ENCODE measurements at regions not wholly inside any gene's neighbourhood (a gene's known extent, or its start where the extent isn't known, plus 50 kb on each side); places are given as distances from the start of the nearest gene placed in this dataset.
"Not testable (repeated sequence)": the region's sequence is repeated elsewhere in the genome, so short reads cannot be mapped to it uniquely, and the experiment has no call there.

DNA sequence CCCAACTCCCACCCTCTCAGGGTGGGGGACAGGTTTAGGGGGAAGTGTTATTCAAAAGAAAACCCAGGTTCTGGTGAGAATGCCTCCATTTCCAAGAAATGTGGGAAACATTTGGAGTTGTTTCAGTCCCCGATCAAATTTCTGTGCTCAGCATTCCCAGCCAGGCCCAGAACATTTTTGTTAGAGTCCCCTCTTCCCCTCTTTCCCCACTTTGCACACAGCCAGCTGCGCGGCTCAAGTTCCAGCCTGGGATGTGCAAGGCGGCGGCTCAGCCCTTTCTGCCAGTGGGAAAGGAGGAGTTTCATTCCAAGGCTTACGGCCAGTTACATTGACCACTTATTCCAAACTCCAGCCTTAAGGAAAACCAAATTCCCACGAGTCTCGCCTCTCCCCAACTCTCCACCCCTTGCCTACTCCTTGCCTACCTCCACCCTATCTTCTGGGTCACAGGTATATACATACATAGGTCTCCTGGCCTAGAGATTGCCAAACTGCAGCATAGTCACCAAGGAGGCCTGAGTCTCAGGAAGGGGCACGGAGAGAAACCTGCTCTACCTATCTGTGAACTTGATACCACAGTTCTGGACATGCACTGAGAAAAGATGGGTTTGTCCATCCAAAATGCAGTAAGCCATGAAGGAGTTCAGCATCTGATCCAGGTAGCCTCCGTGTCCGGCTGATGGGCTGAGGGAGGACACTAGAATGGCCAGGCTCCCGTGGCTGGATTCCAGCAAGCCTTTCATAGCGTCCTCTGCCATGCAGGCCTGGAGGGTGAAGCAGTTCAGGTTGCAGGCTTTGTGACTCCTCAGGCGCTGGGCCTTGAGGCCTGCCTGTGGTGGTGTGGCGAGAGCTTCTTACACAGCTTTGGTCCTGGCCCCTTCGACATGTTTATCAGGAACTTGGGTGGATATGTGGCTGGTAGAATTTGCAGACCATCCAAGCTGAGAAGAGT is 154.5 kb downstream of the ZFP36L2 start:
- no peaks in the 10 kb centered on the region for H3K36me3 ChIP-seq (ENCODE audit: control insufficient read depth, insufficient read depth, low read length)
- H3K9me3 ChIP-seq (ENCODE audit: control insufficient read depth, low read depth, low read length): no peaks in the 10 kb centered on the region
- WGBS (ENCODE audit: insufficient coverage, low lambda C conversion rate): no CpG with 5 or more reads among the region's 16 CpGs
- H3K4me3 ChIP-seq (ENCODE audit: low read length): no peak overlapping the region
- H3K27ac ChIP-seq (ENCODE audit: low read length): peak overlapping the region; percentile 57
- no peak for DNase-seq
- no peaks in the 10 kb centered on the region for H3K27me3 ChIP-seq (ENCODE audit: control insufficient read depth, insufficient read depth, low read length)
- peaks cover 45% of the 10 kb centered on the region for H3K4me1 ChIP-seq (ENCODE audit: control insufficient read depth, insufficient read depth, low read length)

DNA sequence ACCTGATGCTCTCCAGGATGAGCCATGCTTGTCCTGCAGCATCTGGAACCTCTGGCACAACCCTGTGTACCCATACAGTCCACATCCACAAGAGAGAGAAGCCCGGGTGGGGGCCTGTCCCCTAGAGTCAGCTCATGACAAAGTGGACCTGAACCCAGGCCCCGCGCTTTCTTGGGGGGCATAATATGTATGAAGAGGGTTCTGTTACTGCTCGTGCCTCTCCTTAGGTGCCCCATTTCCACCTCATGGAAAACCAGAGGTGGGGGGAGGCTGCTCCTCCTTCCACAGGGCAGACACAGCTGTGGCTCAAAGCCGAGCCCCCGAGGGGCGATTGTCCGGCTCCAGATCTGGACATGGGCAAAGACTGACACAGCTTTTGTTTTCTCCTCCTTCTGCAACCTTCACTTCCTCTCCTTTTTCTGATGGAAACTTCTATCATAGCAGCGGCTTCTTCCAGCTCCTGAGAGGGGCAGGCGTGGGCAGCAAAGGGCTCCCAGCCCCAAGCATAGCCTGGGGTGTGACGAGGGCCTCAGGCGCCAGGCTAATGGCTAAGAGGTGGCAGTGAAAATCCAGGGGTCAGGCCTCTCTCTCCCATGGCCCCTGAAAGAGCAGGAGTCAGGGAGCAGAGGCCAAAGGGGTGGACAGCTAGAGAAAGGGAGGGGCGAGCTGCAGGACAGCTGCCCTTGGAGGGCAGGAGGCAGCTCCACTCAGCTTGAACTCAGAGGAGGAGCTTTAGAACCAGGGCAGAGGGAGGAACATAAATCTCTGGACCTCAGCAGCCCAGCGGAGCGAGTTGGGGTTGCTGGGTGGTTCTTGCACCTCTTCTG is 155.5 kb downstream of the ZFP36L2 start:
- peaks cover 42% of the 10 kb centered on the region for H3K4me1 ChIP-seq (ENCODE audit: control insufficient read depth, insufficient read depth, low read length)
- H3K36me3 ChIP-seq (ENCODE audit: control insufficient read depth, insufficient read depth, low read length): no peaks in the 10 kb centered on the region
- no peak for DNase-seq
- no peaks in the 10 kb centered on the region for H3K9me3 ChIP-seq (ENCODE audit: control insufficient read depth, low read depth, low read length)
- H3K27me3 ChIP-seq (ENCODE audit: control insufficient read depth, insufficient read depth, low read length): no peaks in the 10 kb centered on the region
- peak overlapping the region; percentile 57 for H3K27ac ChIP-seq (ENCODE audit: low read length)
- WGBS (ENCODE audit: insufficient coverage, low lambda C conversion rate): no CpG with 5 or more reads among the region's 15 CpGs
- H3K4me3 ChIP-seq (ENCODE audit: low read length): no peak overlapping the region

DNA sequence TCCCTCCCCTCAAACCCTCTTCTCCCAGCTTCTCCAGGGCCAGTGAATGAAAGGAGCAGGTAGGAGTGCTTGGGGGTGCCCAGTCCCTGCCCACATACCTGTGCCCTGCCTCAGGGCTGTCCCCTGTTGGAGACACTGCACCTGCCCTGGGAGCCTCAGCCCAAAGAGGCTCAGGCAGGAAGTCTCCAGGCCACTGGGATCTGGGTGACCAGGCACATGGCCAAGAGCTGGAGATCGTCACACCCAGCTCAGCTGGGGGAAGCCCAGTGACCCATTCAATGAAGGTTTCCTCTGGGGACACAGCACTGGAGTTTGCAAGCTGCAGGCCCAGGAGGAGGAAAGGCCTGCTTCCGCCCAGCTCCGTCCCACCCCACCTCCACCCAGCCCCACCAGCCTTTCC is 156.4 kb downstream of the ZFP36L2 start:
- H3K9me3 ChIP-seq (ENCODE audit: control insufficient read depth, low read depth, low read length): no peaks in the 10 kb centered on the region
- DNase-seq: no peak
- no peaks in the 10 kb centered on the region for H3K36me3 ChIP-seq (ENCODE audit: control insufficient read depth, insufficient read depth, low read length)
- H3K27me3 ChIP-seq (ENCODE audit: control insufficient read depth, insufficient read depth, low read length): no peaks in the 10 kb centered on the region
- H3K4me3 ChIP-seq (ENCODE audit: low read length): no peak overlapping the region
- H3K27ac ChIP-seq (ENCODE audit: low read length): no peak overlapping the region
- no CpG with 5 or more reads among the region's 3 CpGs for WGBS (ENCODE audit: insufficient coverage, low lambda C conversion rate)
- peaks cover 35% of the 10 kb centered on the region for H3K4me1 ChIP-seq (ENCODE audit: control insufficient read depth, insufficient read depth, low read length)

DNA sequence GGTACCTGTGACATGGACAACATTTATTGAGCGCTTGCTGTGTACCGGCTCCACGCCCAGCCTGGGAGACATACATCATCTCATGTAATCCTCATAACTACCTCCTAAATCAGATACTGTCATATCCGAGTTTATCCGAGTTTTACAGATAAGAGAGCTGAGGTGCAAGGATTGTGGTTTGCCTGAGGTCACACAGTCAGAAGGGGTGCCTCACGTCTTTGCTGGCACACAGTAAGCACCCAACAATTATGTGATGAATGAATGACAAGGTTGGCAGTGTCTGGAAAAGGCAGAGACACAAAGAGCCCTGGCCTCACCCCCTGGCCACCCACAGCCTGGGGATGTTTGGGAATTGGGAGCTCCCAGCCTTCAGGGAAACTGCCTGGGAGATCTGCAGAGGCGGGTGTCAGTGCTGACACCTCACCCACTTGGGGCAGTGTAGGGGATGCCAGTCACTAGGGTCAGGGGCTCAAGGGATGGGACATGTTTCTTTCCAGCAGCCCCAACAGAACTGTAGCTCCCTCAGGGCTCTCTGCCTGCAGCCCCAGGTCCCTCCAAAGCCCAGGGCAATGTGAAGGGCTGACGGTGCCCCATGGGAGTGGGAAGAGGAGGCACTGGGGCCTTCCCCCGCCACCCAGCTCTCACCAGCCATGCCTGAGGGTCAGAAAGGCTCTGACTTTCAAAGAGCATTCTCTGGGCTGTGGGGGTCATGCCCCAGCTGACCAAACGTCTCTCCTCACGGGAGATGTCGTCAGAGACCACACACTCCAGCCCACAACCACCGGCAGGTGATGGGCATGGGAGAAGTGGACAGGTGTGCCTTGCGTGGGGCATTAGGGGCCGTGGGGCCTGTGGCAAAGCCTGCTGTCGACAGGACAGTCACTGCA is 157.5 kb downstream of the ZFP36L2 start:
- no peak overlapping the region for H3K4me3 ChIP-seq (ENCODE audit: low read length)
- no peaks in the 10 kb centered on the region for H3K36me3 ChIP-seq (ENCODE audit: control insufficient read depth, insufficient read depth, low read length)
- peaks cover 23% of the 10 kb centered on the region for H3K4me1 ChIP-seq (ENCODE audit: control insufficient read depth, insufficient read depth, low read length)
- WGBS (ENCODE audit: insufficient coverage, low lambda C conversion rate): no CpG with 5 or more reads among the region's 16 CpGs
- peaks cover 2% of the 10 kb centered on the region for H3K9me3 ChIP-seq (ENCODE audit: control insufficient read depth, low read depth, low read length)
- no peaks in the 10 kb centered on the region for H3K27me3 ChIP-seq (ENCODE audit: control insufficient read depth, insufficient read depth, low read length)
- no peak for DNase-seq
- no peak overlapping the region for H3K27ac ChIP-seq (ENCODE audit: low read length)

DNA sequence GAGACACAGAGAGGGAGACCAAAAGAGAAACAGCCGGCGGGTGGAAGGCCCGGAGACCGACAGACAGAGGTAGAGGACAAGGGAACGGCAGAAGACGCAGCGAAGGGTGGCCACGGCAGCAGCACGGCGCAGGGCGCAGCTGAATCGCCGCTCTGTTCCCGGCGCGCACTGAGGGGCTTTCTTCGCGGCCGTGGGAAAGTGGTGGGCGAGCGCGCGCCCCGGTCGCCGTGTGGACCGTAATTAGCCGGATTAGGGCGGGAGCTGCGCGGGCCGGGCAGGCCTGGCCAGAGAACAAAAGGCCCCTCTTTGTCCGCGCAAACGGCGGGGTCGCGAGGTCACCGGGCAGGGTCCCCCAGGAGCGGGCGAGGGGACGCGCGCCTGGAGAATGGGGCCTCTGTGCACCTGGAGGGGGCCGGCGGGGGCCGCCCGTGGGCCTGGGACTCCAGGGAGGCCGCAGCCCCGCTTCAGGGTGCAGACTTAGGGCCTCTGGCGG is 158.3 kb downstream of the ZFP36L2 start:
- WGBS (ENCODE audit: insufficient coverage, low lambda C conversion rate): 96% methylated on average over 4 of the region's 51 CpGs

DNA sequence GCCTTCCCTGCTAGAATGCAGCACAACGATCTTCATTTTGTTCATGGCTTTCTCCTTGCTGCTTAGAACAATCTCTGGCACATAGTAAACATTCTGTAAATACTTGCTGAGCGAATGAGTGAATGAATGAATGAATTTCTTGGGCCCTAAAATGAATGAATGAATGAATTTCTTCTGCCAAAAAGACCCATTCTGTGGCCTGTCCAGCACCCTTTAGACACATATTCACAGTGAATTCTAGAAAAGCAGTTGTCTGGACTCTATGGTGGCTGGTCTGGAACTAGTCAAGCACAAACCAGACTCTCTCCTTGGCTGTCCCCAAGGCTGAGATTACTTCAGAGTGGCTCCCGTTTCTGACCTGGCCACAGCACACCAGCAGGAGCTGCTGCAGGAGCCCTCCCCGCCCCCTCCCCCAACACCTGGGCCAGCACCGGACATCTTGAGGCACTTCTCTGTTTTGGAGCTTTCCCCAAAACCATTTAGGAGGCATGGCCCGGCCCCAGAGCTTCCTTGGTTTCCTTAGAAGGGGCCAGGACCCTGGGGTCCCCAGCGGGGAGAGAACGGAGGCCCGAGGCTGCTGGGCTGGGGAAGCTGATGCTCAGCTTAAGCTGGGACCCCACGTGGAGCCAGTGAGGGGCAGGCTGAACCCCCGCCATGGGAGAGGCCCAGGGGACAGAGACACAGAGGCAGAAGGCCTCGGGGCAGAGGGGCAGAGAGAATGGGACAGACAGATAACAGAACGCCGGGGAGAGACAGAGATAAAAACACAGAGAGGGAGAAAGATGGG is 159.0 kb downstream of the ZFP36L2 start:
- Histone ChIP-seq H3K36me3 (ENCODE audit: control insufficient read depth, insufficient read depth, low read length) (no peaks in the 10 kb centered on the region), H3K27ac (ENCODE audit: low read length) (no peak overlapping the region), H3K27me3 (ENCODE audit: control insufficient read depth, insufficient read depth, low read length) (no peaks in the 10 kb centered on the region), H3K4me1 (ENCODE audit: control insufficient read depth, insufficient read depth, low read length) (peaks cover 15% of the 10 kb centered on the region), H3K9me3 (ENCODE audit: control insufficient read depth, low read depth, low read length) (peaks cover 3% of the 10 kb centered on the region), H3K4me3 (ENCODE audit: low read length) (no peak overlapping the region)
- DNase-seq: no peak
- 73% methylated on average over 4 of the region's 14 CpGs for WGBS (ENCODE audit: insufficient coverage, low lambda C conversion rate)

More for the DNA sequence above, 158.3 kb downstream of the ZFP36L2 start:
- Histone ChIP-seq H3K36me3 (ENCODE audit: control insufficient read depth, insufficient read depth, low read length) (no peaks in the 10 kb centered on the region), H3K9me3 (ENCODE audit: control insufficient read depth, low read depth, low read length) (peaks cover 3% of the 10 kb centered on the region), H3K27ac (ENCODE audit: low read length) (no peak overlapping the region), H3K4me1 (ENCODE audit: control insufficient read depth, insufficient read depth, low read length) (peaks cover 16% of the 10 kb centered on the region), H3K27me3 (ENCODE audit: control insufficient read depth, insufficient read depth, low read length) (no peaks in the 10 kb centered on the region), H3K4me3 (ENCODE audit: low read length) (no peak overlapping the region)
- DNase-seq: no peak

DNA sequence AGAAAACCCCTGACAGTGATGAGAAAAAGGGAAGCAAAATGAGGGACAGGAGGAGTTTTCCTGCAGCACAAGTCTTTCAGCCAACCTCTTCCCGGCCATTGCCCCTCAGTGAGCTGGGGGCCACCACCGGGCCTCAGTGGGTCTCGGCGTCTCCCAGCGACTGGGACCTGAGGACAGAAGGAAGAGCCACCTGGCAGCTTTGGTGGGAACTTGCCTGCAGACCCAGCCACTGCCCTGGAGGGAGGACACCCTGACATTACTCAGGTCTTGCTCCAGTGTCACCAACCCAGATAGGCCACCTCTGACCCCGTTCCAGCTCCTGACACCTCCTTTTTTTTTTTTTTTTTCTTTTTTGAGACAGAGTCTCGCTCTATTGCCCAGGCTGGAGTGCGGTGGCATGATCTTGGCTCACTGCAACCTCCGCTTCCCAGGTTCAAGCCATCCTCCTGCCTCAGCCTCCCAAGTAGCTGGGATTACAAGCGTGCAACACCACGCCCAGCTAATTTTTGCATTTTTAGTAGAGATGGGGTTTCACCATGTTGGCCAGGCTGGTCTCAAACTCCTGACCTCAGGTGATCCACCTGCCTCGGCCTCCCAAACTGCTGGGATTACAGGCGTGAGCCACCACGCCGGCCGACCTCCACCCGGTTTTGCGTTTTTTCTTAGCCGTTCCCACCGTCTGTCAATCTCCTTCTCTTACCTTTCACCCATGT is 159.7 kb downstream of the ZFP36L2 start:
- H3K27ac ChIP-seq (ENCODE audit: low read length); H3K36me3 ChIP-seq (ENCODE audit: control insufficient read depth, insufficient read depth, low read length); H3K27me3 ChIP-seq (ENCODE audit: control insufficient read depth, insufficient read depth, low read length); H3K4me1 ChIP-seq (ENCODE audit: control insufficient read depth, insufficient read depth, low read length); H3K4me3 ChIP-seq (ENCODE audit: low read length); H3K9me3 ChIP-seq (ENCODE audit: control insufficient read depth, low read depth, low read length); DNase-seq: not testable (repeated sequence)
- WGBS (ENCODE audit: insufficient coverage, low lambda C conversion rate): 88% methylated on average over 3 of the region's 20 CpGs

DNA sequence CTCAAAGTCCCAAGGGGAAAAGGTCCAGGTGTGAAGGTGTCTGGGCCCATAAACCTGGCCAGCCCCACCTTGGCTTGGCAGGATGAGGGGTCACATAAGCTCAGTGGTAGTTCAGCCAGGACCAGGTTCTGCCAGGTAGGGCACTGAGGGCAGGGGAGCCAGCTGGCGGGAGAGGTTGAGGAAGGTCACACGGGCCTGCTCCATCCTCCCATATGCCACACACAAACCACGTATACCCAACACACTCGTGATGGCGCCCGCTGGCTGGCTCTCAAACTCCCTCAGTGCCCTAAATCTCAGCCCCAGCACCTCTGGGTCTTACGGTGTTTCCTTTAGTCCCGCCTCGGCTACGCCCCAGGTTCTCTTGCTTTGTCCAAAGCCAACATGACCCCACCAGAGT is 160.5 kb downstream of the ZFP36L2 start:
- Histone ChIP-seq H3K36me3 (ENCODE audit: control insufficient read depth, insufficient read depth, low read length) (no peaks in the 10 kb centered on the region), H3K27me3 (ENCODE audit: control insufficient read depth, insufficient read depth, low read length) (no peaks in the 10 kb centered on the region), H3K27ac (ENCODE audit: low read length) (no peak overlapping the region), H3K4me1 (ENCODE audit: control insufficient read depth, insufficient read depth, low read length) (no peaks in the 10 kb centered on the region), H3K9me3 (ENCODE audit: control insufficient read depth, low read depth, low read length) (peaks cover 9% of the 10 kb centered on the region), H3K4me3 (ENCODE audit: low read length) (no peak overlapping the region)
- WGBS (ENCODE audit: insufficient coverage, low lambda C conversion rate): 88% methylated on average over 4 of the region's 10 CpGs
- no peak for DNase-seq

DNA sequence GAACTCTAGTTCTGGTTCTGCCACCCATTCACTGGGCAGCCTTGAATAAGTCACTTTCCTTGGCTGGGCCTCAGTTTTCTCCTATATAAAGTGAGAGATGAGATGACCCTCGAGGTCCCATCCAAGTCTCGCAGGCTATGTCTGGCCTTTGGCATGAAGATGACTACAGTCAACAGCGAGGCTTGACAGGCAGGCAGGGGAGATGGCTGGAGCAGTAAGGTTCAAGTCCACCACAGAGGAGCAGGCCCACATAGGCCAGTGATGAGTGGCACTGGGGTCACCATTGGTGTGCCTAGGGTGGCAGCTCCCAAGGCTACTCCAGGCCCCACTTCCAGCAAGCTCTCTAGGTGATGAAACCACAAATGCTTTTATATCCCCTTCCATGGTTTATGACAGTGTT is 161.4 kb downstream of the ZFP36L2 start:
- no CpG with 5 or more reads among the region's 3 CpGs for WGBS (ENCODE audit: insufficient coverage, low lambda C conversion rate)
- Histone ChIP-seq H3K36me3 (ENCODE audit: control insufficient read depth, insufficient read depth, low read length) (no peaks in the 10 kb centered on the region), H3K4me3 (ENCODE audit: low read length) (no peak overlapping the region), H3K27ac (ENCODE audit: low read length) (no peak overlapping the region), H3K27me3 (ENCODE audit: control insufficient read depth, insufficient read depth, low read length) (no peaks in the 10 kb centered on the region), H3K4me1 (ENCODE audit: control insufficient read depth, insufficient read depth, low read length) (peaks cover 8% of the 10 kb centered on the region), H3K9me3 (ENCODE audit: control insufficient read depth, low read depth, low read length) (peaks cover 9% of the 10 kb centered on the region)
- no peak for DNase-seq

Measured in large intestine (tissue), 3 donors.